H1 (cell line): ENCODE measurements at regions not wholly inside any gene's neighbourhood (a gene's known extent, or its start where the extent isn't known, plus 50 kb on each side); places are given as distances from the start of the nearest gene placed in this dataset.
"Not testable (repeated sequence)": the region's sequence is repeated elsewhere in the genome, so short reads cannot be mapped to it uniquely, and the experiment has no call there.

Experiments used
- BACH1 ChIP-seq: IDR thresholded peaks from 2 replicates; pipeline ENCODE4 v1.6.1; 2012; ENCODE audit warnings: low read length, improper control_type of control experiment
- CREB1 ChIP-seq: IDR thresholded peaks from 2 replicates; pipeline ENCODE4 v1.6.1; 2012; ENCODE audit warnings: inconsistent platforms
- FOSL1 ChIP-seq: IDR thresholded peaks from 2 replicates; pipeline ENCODE4 v1.6.1; 2011; ENCODE audit warnings: mild to moderate bottlenecking, low read depth, low read length, moderate library complexity; ENCODE audit not compliant: insufficient read depth
- HDAC6 ChIP-seq: IDR thresholded peaks from one replicate; pipeline ENCODE4 v1.7.1; 2012; ENCODE audit warnings: low read depth, mild to moderate bottlenecking, inconsistent platforms, low read length, moderate library complexity
- JUN ChIP-seq: IDR thresholded peaks from 2 replicates; pipeline ENCODE4 v1.6.1; 2011; ENCODE audit warnings: low read depth, mild to moderate bottlenecking, improper control_type of control experiment, low read length
- KDM1A ChIP-seq: fragments of 200-600, 300-600 bp; sonication (generic); IDR thresholded peaks from 2 replicates; pipeline ENCODE4 v1.7.1; 2016; ENCODE audit warnings: mild to moderate bottlenecking, low read length, borderline replicate concordance
- PHF8 ChIP-seq: fragments of 200-600 bp; sonication (generic); conservative IDR thresholded peaks from 2 replicates; pipeline ENCODE4 v1.7.1; 2012; ENCODE audit warnings: low read depth, mild to moderate bottlenecking, inconsistent platforms, low read length, moderate library complexity
- POLR2AphosphoS5 ChIP-seq: IDR thresholded peaks from 2 replicates; pipeline ENCODE4 v1.6.1; 2011; ENCODE audit warnings: low read depth, low read length
- RAD21 ChIP-seq, 2 experiments: IDR thresholded peaks in 1 of 2; conservative IDR thresholded peaks in 1 of 2; 2 replicates each; pipeline ENCODE4 v1.6.1; 2011; ENCODE audit warnings: low read depth in 2 of 2, low read length in 2 of 2, improper control_type of control experiment in 1 of 2, inconsistent platforms in 1 of 2, mild to moderate bottlenecking in 1 of 2, moderate library complexity in 1 of 2
- SAP30 ChIP-seq: fragments of 300-600 bp; sonication (generic); IDR thresholded peaks from 2 replicates; pipeline ENCODE4 v1.7.1; 2012; ENCODE audit warnings: low read length, moderate library complexity, mild to moderate bottlenecking, inconsistent platforms; ENCODE audit not compliant: insufficient read depth, insufficient replicate concordance
- SP1 ChIP-seq: IDR thresholded peaks from 2 replicates; pipeline ENCODE4 v1.6.1; 2011; ENCODE audit warnings: low read depth, low read length
- TBP ChIP-seq: IDR thresholded peaks from 2 replicates; pipeline ENCODE4 v1.6.1; 2011; ENCODE audit warnings: low read depth, low read length, improper control_type of control experiment
- TF ChIP-seq, protein P1 (sequence below), 3 experiments: IDR thresholded peaks; 1 replicate in 2 of 3; 2 replicates in 1 of 3; pipeline versions ENCODE4 v1.5.1 to v1.6.1; 2011; ENCODE audit warnings: low read length in 3 of 3, mild to moderate bottlenecking in 3 of 3, inconsistent platforms in 2 of 3, low read depth in 1 of 3, moderate library complexity in 1 of 3; ENCODE audit not compliant: insufficient read depth in 1 of 3; ENCODE audit errors: control extremely low read depth in 1 of 3
- TF ChIP-seq, protein P2 (sequence below): IDR thresholded peaks from 2 replicates; pipeline ENCODE4 v1.6.1; 2011; ENCODE audit warnings: low read length, improper control_type of control experiment

DNA sequence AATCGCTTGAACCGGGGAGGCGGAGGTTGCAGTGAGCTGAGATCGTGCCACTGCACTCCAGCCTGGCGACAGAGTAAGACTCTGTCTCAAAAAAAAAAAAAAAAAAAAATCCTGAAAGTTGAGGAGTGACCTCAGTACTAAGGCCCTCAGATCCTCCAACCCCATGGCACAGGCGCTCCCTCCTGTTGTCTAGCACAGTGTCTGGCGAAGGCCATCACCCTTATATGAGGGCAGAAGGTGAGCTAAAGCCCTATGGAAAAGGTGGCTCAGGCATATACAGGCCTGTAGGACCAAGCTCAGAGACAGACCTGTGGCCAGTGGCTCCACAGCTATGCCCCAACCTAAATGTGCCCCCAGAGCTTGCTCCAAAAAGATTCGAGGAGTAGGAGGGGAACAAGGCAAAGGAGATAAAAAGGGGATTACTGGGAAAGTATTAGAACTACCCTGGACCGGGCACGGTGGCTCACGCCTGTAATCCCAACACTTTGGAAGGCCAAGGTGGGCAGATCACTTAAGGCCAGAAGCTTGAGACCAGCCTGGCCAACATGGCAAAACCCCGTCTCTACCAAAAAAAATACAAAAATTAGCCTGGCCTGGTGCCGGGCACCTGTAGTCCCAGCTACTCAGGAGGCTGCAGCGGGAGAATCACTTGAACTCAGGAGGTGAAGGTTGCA, 92.4 kb downstream of the GLUL start:
- TF ChIP-seq POLR2AphosphoS5; FOSL1; SAP30; PHF8; JUN; TBP; SP1; HDAC6; BACH1; CREB1; RAD21 (IDR thresholded peaks at IDR 0.05 in 1 of 2, conservative IDR thresholded peaks at IDR 0.05 in 1 of 2; ENCODE audit: low read depth in 2 of 2, low read length in 2 of 2); KDM1A: not testable (repeated sequence)
- TF ChIP-seq, protein P1, sequence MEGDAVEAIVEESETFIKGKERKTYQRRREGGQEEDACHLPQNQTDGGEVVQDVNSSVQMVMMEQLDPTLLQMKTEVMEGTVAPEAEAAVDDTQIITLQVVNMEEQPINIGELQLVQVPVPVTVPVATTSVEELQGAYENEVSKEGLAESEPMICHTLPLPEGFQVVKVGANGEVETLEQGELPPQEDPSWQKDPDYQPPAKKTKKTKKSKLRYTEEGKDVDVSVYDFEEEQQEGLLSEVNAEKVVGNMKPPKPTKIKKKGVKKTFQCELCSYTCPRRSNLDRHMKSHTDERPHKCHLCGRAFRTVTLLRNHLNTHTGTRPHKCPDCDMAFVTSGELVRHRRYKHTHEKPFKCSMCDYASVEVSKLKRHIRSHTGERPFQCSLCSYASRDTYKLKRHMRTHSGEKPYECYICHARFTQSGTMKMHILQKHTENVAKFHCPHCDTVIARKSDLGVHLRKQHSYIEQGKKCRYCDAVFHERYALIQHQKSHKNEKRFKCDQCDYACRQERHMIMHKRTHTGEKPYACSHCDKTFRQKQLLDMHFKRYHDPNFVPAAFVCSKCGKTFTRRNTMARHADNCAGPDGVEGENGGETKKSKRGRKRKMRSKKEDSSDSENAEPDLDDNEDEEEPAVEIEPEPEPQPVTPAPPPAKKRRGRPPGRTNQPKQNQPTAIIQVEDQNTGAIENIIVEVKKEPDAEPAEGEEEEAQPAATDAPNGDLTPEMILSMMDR (IDR thresholded peaks at IDR 0.05; ENCODE audit: control extremely low read depth in 1 of 3, insufficient read depth in 1 of 3, low read depth in 1 of 3, low read length in 3 of 3): not testable (repeated sequence)
- TF ChIP-seq, protein P2, sequence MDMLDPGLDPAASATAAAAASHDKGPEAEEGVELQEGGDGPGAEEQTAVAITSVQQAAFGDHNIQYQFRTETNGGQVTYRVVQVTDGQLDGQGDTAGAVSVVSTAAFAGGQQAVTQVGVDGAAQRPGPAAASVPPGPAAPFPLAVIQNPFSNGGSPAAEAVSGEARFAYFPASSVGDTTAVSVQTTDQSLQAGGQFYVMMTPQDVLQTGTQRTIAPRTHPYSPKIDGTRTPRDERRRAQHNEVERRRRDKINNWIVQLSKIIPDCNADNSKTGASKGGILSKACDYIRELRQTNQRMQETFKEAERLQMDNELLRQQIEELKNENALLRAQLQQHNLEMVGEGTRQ: not testable (repeated sequence)
